GDM1 (cell line): ENCODE measurements at regions not wholly inside any gene's neighbourhood (a gene's known extent, or its start where the extent isn't known, plus 50 kb on each side); places are given as distances from the start of the nearest gene placed in this dataset.

Experiments used
- DNase-seq: peaks from one replicate; lab custom pipeline; 2025; lab: John Stamatoyannopoulos, UW

DNA sequence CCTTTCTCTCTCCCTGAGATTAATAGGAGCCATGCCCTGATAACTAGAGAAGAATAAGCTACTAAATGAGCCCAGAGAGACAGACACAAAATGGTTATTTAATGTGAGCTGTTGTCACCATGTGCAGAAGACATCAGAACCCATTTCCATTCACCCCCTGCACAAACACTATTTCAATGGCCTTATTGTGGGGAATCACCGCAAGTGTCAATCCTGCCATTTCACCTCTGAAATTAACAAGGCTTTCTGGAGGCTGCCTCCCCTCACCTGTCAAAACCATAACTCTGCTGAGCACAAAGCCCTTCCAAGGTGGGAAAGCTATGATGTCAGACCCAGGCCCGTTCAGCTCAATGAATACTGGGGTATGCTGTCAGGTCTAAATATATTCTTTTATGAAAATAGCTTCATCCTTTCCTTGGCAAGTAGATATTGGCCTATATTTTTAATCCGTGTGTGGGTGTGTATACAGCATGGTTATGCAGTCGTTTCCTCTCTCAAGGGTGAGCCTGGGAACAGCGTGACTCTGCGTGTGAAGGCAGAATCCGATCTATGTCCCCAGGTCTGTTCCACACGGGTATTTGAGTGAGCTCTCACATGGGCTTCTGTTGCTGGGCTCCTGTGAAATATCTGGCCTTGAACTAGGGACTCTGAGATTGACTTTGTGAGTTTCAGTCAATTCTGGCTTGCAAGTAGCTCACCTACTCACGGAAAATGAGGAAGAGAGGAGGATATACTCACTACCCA, 266.3 kb downstream of the FBXW7 start:
- no peak for DNase-seq

DNA sequence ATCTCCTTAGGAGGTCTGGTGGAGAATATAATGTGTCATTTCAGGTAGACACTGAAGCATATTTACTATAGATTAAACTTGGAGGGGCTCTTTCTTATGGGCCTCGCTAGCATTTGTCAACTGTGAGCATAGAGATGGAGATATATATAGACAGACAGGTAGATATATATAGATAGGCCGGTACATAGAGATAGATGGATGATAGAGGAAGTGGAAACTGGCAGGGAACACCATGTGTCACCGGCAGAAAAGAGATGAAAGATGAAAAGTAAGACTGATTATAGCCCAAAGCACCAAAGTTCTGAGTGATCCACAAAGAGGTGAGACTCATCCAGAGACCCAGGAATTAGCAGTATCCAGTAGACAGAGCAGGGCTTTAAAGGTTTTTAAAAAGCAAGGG, 268.1 kb downstream of the FBXW7 start:
- no peak for DNase-seq

DNA sequence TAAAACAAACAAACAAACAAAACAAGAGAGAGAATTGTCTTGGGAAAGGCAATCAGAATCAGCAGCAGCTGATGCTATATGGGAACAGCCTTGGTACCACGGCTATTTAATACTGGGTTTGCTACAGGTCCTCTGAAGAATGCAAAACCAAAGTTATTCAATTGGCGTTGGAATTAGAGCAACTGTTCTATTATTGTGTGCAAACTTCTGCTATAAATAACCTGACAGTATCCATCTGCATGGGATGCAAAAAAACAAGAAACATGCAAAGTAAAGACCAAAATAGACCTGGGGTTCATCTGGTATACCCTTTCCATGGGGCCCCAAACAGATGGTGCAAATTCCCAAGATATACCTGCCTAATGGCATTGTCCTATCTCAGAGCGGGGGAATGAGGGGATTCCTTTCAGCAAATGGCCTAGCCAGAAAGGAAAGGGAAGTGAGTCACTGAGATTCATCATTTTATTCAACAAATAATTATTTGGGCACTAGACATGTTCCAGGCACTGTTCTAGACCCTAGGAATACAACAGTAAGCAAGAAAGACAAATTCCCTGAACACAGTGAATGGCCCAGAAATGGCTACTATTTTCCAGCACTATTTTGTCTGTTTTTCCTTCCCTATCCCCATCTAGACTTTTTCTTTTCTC, 268.9 kb downstream of the FBXW7 start:
- no peak for DNase-seq

DNA sequence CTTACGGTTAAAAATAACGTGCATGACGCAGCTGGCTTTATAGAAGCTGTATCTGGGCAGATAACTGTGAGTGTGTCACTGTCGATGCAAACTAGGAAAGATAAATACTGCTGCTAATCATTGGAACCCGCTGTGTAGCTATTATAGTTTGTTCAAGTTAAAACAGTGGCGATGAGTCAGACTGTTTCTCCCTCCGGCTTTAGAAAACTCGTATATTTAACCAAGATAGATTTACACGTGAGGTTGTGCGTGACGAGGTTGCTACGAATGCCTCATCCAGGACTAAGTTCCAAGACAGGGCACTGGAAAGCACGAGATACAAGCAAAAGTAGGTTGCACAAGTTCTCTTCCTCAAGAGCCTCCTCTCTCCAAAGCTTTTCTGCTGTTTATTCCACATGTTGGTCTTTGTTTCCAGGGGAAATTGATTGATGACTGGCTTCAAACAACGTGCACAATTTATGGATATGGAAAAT, 270.7 kb downstream of the FBXW7 start:
- DNase-seq = no peak

DNA sequence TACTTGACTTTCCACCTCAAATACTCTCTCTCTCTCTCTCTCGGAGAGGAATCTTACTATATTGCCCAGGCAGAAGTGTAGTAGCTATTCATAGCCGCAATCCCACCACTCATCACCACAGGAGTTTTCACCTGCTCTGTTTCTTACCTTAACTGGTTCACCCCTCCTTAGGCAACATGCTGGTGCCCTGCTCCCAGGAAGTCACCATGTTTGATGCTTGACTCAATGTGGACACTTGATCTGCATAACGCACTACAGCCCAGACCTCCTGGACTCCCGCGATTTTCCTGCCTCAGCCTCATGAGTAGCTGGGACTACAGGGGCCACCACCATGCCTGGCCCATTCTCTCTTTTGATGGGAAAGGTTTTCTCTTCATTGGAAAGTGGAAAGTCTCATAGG, 271.8 kb downstream of the FBXW7 start:
- no peak for DNase-seq

DNA sequence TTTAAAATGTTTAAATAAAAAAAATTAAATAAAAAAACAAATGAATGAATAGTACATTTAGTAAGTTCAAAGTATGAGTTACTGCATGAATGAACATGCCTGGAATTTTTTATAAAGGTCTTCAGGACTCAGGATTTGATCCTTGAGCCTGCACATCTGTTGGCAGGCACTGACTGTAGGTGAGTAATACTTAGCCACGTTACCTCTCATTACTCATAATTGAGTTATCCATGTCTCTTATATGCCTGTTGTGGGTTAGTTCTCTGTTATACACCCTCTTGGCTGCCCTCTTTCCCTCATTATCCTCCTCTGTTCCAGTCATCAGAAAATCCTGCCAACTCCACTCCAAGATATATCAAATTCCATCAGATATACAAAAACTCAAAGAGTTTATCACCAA, 276.0 kb downstream of the FBXW7 start:
- DNase-seq = no peak

DNA sequence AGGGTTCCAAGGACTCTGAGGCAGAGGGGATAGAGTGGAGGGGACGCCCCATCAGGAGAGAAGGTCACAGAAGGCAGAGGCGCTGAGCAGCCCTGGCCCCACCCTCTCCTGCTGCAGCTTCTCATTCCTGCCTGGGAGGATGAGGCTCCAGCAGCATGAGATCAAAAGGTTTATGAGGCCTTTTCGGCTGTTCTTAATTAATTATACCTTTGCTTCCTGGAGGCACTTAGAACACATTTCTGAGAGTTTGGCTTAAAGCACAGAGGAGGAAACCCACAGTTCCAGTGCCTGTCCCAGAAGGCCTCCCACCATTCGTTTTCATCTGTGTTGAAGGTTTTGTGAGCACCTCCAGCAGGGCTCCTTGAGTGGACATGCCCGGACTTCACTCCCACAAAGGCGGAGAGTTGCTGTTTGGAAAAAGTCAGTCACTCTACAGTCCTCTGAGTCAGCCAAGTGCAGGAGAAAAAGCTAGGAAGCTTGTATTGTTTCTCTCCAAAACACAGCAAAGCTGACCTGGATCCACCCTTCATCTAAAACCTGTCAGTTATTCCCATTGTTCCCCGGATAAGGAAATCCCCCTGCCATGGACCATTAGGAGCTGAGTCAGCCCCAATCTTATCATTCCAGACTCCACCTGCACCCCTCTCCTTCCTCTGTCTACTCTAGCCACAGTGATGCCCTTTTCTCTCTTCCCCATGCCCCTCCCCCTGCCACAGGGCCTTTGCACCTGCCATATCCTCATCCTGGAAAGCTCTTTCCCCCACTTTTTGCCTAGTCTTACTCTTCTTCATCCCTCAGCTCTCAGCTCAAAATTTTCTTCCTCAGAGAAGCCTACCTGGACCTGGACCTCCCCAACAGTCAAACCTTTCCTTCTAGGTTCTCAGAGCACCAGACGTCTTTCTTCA, 276.8 kb downstream of the FBXW7 start:
- no peak for DNase-seq

DNA sequence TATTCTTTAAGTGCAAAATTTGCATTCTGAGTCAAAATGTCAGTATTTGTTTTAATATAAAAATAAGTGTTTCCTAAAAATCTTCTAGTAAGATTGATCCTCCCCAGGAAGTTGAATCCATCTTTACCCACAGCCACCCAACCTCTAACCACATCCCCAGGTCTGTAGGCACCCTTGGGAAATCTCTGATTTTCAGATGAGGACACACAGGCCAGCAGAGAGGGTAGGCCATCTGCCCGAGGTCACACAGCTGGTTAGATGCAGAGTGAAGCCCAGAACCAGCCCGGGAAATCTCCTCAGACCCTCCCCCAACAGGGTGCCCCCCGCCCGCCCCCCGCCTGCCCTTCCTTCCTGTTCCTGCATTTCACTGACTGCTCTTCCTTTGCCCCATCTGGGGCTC, 277.5 kb downstream of the FBXW7 start:
- no peak for DNase-seq

DNA sequence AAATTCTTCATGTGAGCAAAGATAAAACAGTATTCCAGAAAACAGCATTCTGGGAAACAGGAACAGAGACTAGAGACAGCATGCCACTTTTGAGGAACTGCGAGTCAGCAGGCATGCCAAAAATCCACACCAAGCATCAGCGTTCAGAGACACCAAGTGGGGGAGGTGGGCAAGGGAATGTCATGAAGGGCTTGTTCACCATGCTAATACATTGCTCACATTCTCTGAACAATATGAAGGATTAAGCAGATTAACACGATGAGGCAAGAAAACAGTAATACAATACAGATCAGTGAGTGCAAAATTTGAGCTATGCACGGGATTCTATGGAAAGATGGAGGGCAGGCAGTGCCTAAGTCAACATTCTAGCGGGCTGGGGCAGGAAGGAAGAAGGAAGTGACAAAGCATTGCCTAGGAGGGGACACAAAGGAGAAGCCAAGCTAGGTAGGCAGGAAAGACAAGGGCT, 278.3 kb downstream of the FBXW7 start:
- no peak for DNase-seq

DNA sequence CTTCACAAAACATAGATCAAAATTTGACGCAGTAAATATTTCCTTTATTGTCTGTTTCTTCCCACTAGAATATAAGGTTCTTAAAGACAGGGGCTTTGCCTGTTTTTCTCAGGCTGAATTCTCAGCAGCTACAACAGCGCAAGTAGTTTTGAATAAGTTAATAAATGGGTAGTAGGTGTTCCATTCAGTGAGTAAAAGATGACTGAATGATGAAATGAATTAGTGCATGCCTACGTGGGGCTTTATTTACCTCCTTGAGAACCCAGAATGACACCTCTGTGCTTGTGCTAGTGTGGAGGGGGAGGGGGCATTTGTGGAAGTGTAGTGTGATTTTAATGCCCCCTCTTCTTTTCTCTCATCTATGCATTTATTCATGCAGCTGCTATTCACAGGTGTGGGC, 278.9 kb downstream of the FBXW7 start:
- DNase-seq = no peak

DNA sequence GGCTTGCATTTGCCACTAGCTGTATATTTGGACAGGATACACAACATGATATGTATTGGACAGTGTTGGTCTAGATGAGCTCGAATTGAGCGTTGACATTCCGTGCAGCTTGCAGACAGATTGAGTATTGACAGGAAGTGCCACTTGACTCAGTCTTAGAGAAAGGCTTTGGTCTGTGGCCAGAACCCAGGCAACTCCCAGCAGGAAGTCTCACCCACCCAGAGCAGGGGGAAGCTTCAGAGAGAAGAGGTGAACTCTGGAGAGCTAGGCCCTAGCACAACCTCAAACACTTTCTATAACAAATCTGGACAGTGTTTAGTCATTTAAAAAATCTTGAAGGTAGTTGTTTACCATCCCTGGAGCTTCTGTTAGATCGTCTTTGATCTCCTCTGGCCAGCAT, 280.5 kb downstream of the FBXW7 start:
- no peak for DNase-seq

DNA sequence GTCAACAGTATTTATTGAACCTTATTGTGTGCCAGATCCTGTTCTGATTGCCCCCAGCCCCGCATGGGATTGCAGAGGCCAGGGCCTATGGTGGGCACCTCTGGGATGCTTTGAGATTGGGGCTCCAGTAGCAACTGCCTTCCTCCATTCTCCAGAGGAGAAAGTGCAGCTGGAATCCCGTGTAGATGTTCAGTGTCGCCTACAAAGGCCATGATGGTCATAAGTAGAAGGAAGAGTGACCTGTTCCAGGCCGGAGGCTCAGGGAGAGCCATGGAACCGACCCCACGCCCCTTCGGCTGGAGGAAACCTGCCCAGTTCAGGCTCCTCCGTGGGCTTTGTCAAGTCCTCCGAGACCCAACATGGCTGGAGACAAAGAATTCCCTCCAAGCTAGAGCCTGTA, 287.5 kb downstream of the FBXW7 start:
- no peak for DNase-seq

DNA sequence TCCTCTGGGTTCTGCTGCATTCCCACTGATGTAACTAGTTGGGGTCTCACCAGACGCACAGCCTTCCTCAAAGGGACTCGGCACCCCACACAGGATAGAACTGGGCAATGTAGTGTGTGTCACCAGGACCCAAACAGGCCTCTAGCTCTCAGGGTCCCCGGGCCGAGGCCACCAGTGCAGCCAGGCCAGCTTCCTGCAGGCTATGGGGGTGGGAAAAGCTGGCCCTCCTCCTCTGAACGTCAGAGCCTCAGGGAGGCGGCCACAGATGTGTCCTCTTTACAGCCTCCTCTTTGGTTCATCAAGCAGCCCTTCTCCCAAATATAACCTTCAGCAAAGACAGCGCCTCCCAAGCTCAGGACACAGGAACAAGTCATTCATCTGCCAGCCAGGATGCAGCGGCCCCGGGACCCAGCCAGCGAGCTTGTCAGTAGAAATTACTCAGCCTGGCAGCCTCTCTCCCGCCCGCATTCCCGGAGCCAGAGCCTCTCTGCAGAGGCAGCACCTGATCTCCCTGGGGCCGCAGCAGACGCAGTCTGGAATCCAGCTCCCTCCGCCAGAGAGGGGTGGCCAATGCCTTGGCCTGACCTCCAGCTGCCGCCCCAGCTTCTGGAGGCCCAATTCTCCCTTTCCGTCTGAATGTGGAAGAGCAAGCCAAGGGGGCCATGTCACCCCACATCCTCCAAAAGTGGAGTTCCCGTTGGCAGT, 288.5 kb downstream of the FBXW7 start:
- DNase-seq = no peak

DNA sequence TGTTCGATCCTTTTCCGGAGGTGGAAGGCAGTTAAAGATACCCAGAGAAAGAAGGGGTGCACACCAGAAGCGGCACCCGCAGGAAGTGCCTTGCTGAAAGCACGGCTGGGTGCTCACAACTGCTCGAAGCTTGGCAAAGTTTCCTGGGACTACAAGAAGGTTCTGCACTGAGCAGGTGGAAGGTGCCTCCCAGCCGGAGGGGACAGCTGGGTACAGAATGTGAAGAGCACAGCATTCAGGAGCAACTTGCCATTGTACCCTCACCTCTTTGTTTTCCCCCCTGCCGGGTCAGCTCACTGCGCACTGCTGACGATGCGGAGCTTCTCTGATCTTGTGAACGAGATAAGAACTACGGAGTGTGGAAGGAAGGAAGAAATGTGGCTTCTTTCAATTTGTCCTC, 289.2 kb downstream of the FBXW7 start:
- no peak for DNase-seq

DNA sequence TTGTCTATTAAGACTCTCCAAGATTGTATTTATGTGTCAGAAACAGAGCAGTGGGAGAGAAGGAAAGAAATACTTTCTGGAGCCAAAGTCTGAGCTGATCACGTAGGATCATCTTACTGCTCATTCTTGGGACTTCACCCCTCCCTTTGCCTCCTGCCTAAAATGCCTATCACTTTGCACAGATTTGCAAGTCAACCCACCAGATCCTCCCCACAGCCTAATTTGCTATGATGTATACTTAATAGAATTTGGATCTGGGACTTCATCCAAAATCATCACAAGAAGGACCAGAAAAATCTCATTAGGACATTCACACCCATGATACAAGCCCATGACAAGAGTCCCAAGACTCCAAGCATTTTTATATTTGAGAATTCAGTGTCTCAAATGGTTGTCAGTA, 290.2 kb downstream of the FBXW7 start:
- DNase-seq = no peak

DNA sequence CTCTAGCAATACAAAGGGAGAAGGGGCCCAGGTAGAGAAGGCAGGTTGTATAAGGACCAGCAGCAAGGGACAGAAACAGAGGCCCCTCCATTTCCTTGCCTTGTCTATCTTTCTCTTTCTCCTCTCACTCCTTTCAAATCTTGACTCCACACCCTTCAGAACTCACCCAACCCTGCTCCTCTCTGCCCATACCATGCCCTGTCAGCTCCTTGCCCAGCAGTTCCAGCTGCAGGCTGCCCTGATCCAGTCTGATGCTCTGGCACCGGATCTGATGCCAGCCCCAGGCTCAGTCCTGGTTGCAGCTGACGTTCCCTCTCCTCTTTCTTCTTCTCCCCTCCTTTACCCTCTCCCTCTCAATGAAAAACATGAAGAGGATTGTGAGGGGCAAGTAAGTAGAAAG, 291.2 kb downstream of the FBXW7 start:
- DNase-seq = no peak

DNA sequence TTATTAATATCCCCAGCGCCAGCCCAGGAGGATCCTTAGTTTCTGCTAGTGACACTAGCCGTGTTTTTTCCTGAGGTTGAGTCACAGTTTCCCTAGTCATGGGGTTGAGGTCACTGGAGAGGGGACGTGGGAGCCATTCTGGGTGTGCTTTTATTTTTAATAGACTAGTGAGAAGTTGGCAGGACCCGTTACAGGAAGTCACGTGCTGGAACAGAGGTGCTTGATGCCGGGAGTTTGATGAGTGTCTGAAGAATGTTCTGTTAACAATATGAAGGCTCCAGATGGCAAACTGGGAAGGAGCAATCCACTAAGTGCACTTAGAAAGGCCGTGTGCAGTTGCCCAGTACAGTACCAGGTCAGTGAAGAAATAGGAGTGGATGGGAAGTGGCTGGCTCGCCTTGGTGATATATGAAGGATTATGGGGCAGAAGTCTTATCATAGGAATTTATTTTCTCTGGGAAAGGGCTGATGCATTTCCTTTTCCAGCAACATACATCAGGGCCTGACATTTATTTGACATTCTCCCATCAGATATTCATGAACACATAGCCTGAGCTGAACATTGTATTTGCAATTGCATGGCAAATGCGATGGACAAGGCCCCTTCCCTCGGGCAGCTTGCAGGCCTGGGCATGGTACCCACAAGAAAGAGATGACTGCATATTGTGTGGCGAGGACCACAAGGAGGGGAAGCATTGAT, 291.8 kb downstream of the FBXW7 start:
- no peak for DNase-seq

DNA sequence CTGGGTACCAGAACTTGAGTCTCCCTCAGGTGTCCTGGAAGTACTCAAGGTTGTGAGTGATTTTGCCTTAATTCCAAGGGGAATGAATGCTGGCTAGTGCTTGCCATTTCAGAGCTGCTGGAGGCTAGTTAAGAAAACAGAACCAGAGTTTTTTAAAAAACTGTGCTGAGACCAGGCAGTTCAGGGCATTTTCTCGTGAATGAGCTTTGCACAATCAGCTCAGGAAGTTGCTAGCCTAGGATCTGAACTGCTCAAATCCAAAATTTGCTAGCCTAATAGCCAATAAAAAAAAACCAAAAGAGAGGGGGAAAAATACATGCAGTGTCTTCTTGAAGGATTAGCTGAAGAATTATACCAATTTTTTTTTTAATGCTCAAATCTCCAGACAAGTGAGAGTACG, 292.7 kb downstream of the FBXW7 start:
- no peak for DNase-seq

DNA sequence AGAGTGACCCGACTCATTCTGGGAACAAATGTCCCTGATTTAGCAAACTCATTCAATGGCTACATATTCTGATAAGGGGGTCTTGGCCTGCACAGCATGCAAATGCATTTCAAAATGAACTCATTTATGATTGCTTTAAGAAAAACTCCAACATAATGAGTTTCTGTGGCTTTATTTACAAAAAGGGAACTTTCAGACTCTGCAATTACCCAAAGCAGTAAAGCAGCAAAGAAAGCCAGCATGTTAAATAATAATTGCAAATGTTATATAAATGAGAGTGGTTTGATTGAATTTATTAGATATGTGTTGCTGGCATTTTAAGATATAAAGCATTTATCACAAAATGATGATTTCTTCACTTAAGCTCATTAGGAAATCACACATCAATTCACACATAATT, 295.7 kb downstream of the FBXW7 start:
- DNase-seq = no peak

DNA sequence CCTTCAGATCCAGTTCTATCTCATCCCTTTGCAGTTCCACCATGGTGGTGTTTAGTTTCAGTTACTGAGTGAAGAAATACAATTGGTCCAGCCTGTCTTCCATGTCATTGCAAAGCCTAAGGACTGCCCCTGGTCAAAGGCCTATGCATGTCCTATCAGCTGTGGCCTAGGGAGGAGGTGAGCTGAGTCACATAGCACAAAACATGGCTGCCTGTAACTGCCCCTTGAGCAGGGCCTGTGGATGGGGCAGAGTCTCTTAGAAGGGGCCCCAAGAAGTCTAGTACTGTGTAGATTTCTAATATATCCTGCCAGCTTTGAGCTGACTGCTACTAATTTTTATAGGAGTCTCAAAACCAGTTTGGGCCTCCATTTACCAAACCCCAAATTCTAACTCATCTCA, 296.7 kb downstream of the FBXW7 start:
- no peak for DNase-seq

DNA sequence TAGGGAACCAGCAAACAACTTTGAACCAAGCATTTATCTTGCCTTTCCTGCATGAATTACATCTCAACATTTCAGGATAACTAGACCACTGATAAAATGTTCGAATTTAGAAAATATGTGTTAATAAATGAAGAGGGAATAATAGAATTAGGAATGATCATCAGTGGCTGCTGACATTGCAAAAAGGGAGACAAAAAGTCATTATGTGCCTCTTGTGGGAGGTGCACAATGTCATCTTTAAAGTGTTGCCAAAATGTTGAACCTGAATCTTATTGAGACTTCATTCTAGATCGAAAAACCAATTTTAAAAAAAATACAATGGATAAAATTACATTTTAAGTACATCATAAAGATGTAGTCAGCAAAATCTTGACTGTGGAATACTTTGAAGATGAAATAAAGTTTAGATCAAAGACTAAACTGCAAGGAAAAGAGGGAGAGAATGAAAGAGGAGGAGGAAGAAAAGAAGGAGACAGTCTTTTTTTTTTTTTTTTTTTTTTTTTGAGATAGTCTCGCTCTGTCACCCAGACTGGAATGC, 299.3 kb downstream of the FBXW7 start:
- no peak for DNase-seq
